Right atrium auricular region (tissue), 2 donors: ENCODE measurements at regions not wholly inside any gene's neighbourhood (a gene's known extent, or its start where the extent isn't known, plus 50 kb on each side); places are given as distances from the start of the nearest gene placed in this dataset.

ENCODE experiments used
- DNase-seq: peaks from one replicate; pipeline ENCODE4 v3.0.0-alpha.2; 2019; ENCODE audit warnings: low spot score
- H3K27ac ChIP-seq, 2 donors: fragments of 200-600 bp; sonication (generic); 1 replicate in 1 of 2; 2 replicates in 1 of 2; pipeline ENCODE4 v1.5.1; 2016 to 2019
- H3K27me3 ChIP-seq, 2 donors: fragments of 200-600 bp; sonication (generic); one replicate each; pipeline versions ENCODE4 v1.5.1 to v1.6.0; 2017 to 2019
- H3K36me3 ChIP-seq: fragments of 200-600 bp; sonication (generic); one replicate; pipeline ENCODE4 v1.5.1; 2016
- H3K4me1 ChIP-seq, 2 donors: fragments of 200-600 bp; sonication (generic); one replicate each; pipeline versions ENCODE4 v1.5.1 to v1.6.0; 2017 to 2019
- H3K4me3 ChIP-seq, 2 donors: fragments of 200-600 bp; sonication (generic); 1 replicate in 1 of 2; 2 replicates in 1 of 2; pipeline ENCODE4 v1.5.1; 2017 to 2019; ENCODE audit warnings: mild to moderate bottlenecking in 1 of 2, moderate library complexity in 1 of 2
- H3K9me3 ChIP-seq, 2 donors: fragments of 200-600 bp; sonication (generic); one replicate each; pipeline ENCODE4 v1.5.1; 2019
- CTCF ChIP-seq, 2 donors: fragments of 200-600 bp; sonication (generic); IDR thresholded peaks; one replicate each; pipeline ENCODE4 v1.5.1; 2019; ENCODE audit warnings: antibody characterized with exemption in 2 of 2

- TF ChIP-seq CTCF (IDR thresholded peaks at IDR 0.05) = no peak
- DNase-seq = no peak
- Histone ChIP-seq H3K9me3 (no peaks in the 10 kb centered on the region), H3K36me3 (no peaks in the 10 kb centered on the region), H3K27me3 (no peaks in the 10 kb centered on the region), H3K4me3 (no peak overlapping the region), H3K4me1 (no peaks in the 10 kb centered on the region), H3K27ac (no peak overlapping the region)
Measured at GRCh38 chr7:119439192-119439591, 833.8 kb upstream of the KCND2 start.

- no peak for DNase-seq
- no peaks in the 10 kb centered on the region for H3K4me1 ChIP-seq
- no peak for TF ChIP-seq CTCF (IDR thresholded peaks at IDR 0.05)
- no peaks in the 10 kb centered on the region for H3K36me3 ChIP-seq
- H3K27ac ChIP-seq = no peak overlapping the region
- no peaks in the 10 kb centered on the region for H3K9me3 ChIP-seq
- no peak overlapping the region for H3K4me3 ChIP-seq
- no peaks in the 10 kb centered on the region for H3K27me3 ChIP-seq
Measured at GRCh38 chr7:119452401-119452800, 820.6 kb upstream of the KCND2 start.

GRCh38 chr7:119465798-119466305 is 807.1 kb upstream of the KCND2 start:
- TF ChIP-seq CTCF (IDR thresholded peaks at IDR 0.05) = no peak
- no peaks in the 10 kb centered on the region for H3K36me3 ChIP-seq
- H3K27ac ChIP-seq = no peak overlapping the region
- H3K27me3 ChIP-seq = no peaks in the 10 kb centered on the region
- no peaks in the 10 kb centered on the region for H3K4me1 ChIP-seq
- H3K4me3 ChIP-seq = no peak overlapping the region
- no peaks in the 10 kb centered on the region for H3K9me3 ChIP-seq
- DNase-seq = no peak

- no peaks in the 10 kb centered on the region for H3K4me1 ChIP-seq
- H3K27ac ChIP-seq = no peak overlapping the region
- no peak for DNase-seq
- TF ChIP-seq CTCF (IDR thresholded peaks at IDR 0.05) = no peak
- no peaks in the 10 kb centered on the region for H3K27me3 ChIP-seq
- no peaks in the 10 kb centered on the region for H3K36me3 ChIP-seq
- H3K4me3 ChIP-seq = no peak overlapping the region
- no peaks in the 10 kb centered on the region for H3K9me3 ChIP-seq
Measured at GRCh38 chr7:119472408-119473038, 800.5 kb upstream of the KCND2 start.

GRCh38 chr7:119482209-119482608 is 790.8 kb upstream of the KCND2 start:
- no peak for TF ChIP-seq CTCF (IDR thresholded peaks at IDR 0.05)
- Histone ChIP-seq H3K27me3 (no peaks in the 10 kb centered on the region), H3K4me3 (no peak overlapping the region), H3K9me3 (no peaks in the 10 kb centered on the region), H3K4me1 (no peaks in the 10 kb centered on the region), H3K36me3 (no peaks in the 10 kb centered on the region), H3K27ac (no peak overlapping the region)
- no peak for DNase-seq

- no peak overlapping the region for H3K4me3 ChIP-seq
- H3K27ac ChIP-seq = no peak overlapping the region
- TF ChIP-seq CTCF (IDR thresholded peaks at IDR 0.05) = no peak
- no peak for DNase-seq
- H3K4me1 ChIP-seq = no peaks in the 10 kb centered on the region
- no peaks in the 10 kb centered on the region for H3K9me3 ChIP-seq
- H3K27me3 ChIP-seq = no peaks in the 10 kb centered on the region
- H3K36me3 ChIP-seq = no peaks in the 10 kb centered on the region
Measured at GRCh38 chr7:119482671-119483070, 790.3 kb upstream of the KCND2 start.
